HG03175 (cell line): ENCODE measurements at regions not wholly inside any gene's neighbourhood (a gene's known extent, or its start where the extent isn't known, plus 50 kb on each side); places are given as distances from the start of the nearest gene placed in this dataset.
"Not testable (repeated sequence)": the region's sequence is repeated elsewhere in the genome, so short reads cannot be mapped to it uniquely, and the experiment has no call there.

Experiments used
- ATAC-seq: cut with Tn5 transposase; IDR thresholded peaks from one replicate; pipeline ENCODE4 v1.9.1; 2021; ENCODE audit warnings: mild to moderate bottlenecking, moderate library complexity; ENCODE audit not compliant: unreplicated experiment

GRCh38 chr17:12195418-12195817 lies 174.7 kb downstream of the MAP2K4 start:
- no peak for ATAC-seq

DNA sequence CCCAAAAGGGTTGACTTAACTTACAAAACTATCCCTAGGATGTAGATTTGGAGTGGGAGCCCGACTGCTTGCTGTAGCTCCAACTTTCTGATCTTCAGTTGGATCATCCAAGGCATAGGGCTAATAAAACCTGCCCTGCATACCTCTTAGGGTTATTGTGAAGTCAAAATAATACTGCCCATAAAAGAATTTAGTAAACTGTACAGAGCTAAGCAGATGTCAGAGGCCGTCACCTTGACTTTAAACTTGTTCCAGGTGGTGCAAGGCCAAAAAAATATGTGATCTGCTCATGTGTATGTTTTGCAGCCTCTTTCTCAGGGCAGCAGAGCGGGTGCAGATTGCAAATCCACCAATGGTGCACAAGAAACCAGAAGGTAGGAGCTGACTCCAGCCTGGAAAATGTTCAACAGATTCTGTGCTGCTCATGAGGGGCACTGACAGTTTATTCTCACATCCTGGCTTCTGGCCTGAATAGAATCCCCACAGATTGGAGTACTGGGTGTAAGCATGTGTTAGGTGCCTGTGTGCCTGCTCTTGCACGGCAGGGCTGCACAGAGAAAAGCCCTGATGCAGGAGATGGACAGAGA lies 180.7 kb downstream of the MAP2K4 start:
- no peak for ATAC-seq

DNA sequence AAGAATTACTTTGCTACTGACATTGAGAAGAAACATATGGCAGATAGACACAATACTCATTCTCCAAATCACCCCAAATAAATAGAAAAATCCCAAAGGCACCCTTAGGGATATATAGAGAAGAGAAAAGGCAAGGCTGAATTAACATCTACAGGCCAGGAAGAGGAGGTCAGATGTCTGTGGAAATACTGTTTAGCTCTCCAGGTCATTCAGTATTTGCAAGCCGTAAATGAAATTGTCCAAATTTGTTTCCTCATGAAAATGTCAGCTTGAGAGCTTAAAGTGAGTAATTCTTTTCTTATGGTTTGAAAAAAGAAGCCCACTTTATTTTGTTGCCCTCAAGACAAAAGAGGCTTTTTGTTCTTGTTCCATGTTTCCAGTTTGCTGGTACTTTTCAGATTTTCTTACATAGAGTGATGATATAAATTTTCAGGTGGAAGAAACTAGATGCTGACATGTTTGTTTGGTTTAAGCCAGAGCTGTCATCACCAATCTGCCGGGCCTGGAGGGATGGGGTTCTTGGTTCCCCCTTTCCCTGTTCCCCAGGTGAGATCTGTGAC lies 189.0 kb downstream of the MAP2K4 start:
- no peak for ATAC-seq

- not testable (repeated sequence) for ATAC-seq
Observed at GRCh38 chr17:12220714-12221439, 200.2 kb downstream of the MAP2K4 start.

DNA sequence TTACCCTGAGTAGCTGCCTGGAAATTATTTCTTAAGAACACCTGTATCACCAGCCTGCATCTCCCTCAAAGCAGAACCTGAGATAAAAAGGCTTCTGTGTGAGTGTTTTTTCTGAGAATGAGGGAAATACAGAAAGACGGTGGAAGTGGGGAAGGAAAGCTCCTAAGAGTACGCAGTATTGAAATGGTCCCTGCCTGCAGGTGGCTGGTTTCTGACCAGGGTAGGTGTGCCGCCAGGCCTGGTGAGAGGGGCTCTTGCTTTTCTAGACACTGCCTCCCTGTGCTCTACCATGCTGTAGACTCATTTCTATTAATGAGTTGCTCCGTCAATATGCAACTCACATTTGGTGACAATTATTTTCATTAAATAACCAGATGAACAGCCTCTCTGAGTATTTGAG lies 201.7 kb downstream of the MAP2K4 start:
- no peak for ATAC-seq

DNA sequence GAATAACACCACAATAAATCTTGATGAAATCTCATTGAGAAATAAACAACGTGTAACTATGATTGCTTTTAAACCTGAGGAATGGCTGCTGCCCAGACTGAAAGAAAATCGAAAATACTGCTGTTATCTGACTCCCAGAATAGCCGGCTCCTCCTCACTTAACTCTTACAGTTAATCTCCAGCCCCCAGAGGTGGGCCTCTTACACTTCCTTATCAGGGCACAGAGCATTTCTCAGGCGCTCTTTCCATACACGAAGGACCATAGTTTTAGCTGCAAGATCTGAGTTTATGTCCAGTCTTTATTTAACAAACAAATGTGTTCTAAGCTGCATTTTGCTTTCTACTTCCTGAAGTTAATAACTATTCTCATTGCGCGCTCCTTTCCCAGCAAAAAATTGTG lies 206.9 kb downstream of the MAP2K4 start:
- no peak for ATAC-seq

- ATAC-seq: no peak
Observed at GRCh38 chr17:12229335-12229734, 208.7 kb downstream of the MAP2K4 start.

- ATAC-seq: no peak
Observed at GRCh38 chr17:12230481-12231354, 210.0 kb downstream of the MAP2K4 start.

DNA sequence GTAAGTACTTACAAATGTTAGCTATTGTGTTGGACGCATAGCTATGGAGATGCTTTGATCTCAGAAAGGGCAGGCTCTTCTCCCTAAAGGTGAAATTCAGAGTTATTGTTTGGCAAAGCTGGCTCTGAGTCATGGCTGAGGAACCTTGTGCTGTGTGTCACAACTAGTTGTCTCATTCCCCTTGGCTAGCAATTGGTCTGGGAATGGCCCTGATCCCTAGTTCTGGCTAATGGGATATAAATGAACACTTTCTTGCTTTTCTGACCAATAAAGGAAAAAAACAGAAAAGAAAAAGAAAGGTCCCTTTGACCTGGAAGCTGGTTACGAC lies 210.6 kb downstream of the MAP2K4 start:
- ATAC-seq: no peak

GRCh38 chr17:12239021-12239420 lies 218.3 kb downstream of the MAP2K4 start:
- not testable (repeated sequence) for ATAC-seq

DNA sequence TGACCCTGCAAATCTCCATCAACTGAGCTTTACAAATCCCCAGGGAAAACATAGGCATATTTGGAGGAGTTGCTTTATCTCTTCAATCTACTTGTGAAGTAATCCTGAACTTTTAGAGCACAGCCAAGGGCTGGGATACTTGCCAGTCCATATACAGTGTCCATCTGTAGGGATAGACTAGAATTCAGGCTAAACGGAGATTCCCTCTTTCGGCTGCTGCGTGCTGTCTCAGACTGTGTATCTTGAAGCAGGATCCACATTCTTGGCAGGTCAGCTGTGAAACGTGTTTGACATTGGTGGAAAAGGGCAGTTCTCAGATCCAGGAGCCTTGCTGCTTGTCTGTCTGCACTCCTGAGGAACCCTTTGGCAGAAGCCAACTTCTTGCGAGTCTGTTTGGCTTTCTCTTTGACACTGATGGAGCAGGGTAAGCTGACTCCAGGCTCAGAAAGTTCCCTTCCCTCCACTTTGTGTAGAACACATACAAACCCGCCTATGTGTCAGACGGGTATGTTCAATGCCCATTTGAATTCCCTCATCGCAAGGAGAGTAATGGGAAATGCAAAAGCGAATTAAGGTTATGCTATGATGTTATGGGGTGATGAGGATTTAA lies 221.8 kb downstream of the MAP2K4 start:
- no peak for ATAC-seq

DNA sequence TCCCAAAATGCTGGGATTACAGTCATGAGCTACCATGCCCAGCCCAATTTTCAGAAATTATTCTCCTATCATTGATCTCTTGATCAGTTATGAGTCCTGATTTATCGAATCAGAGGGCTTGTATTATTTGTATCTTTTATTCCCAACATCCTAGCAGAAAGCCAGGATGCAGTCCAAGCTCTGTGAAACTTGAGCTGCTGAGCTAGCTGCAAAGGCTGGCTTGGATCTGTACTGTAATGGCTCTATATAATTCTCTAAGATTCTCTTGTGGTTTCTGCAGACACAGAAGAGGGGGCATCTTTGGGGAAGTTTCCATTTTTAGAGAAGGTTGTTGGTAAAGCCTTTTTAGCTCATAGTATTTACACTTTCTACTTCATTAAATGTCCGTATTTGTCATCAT lies 227.1 kb downstream of the MAP2K4 start:
- ATAC-seq: no peak

- no peak for ATAC-seq
Observed at GRCh38 chr17:12250973-12251372, 230.3 kb downstream of the MAP2K4 start.

GRCh38 chr17:12252462-12252861 lies 231.8 kb downstream of the MAP2K4 start:
- ATAC-seq: no peak

DNA sequence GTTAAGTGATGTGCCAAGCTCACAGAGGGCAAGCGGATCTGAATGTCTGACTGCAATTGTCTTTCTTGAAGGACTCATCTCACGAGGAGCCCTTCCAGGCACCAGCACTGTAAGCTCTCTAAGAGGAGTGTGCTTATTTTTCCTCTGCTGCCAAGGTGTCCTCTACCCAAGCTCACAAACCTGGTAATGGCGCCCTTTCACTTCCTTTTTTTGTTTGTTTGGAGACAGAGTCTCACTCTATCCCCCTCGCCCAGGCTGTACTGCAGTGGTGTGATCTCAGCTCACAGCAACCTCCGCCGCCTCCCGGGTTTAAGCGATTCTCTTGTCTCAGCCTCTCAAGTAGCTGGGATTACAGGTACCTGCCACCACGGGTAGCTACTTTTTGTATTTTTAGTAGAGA lies 233.8 kb downstream of the MAP2K4 start:
- ATAC-seq: no peak

DNA sequence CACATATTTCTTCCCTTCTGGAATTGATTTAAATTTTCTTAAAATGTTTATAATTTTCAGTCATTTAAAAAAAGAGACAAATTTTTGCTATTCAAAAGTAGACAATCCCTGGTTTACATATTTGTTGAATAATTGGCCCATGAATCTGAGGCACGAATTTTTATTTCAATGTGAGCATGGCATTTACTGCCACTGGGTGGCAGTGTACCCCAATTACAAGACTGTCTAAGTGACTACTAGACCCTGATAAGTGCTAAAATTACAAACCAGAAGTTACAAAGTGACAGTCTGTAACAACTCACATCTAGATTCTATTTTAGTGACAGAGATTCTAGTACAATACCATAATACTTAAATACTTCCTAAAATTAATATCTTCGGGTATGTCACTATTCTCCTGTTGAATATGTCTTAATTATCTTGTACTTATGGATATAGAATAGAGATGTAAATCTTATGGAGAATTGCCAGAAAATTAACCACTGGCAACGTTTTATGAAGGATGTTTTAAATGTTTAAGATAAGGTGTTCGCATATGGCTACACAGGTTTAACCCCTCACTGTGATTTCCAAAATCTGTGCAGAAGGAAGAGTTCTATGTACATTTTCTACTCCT lies 235.8 kb downstream of the MAP2K4 start:
- peak; percentile 72 for ATAC-seq

DNA sequence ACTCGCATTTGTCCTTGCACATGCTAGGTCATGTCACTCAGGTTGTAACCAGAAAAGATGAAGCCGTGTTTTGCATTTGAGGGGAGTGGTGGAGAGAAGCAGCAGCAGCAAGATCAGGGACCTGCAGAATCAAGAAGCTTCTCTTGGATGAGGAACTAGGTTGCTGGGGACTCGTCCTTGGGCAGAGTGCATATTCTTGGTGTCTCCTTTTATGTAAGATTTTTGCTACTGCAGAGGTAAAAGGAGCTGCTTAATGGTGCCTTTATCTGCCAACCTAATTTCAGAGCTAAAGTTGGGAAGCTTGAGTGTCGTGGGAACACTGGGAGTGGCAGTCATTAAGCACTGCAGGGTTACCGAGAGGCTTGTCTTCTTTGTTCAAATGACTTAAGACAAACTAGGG lies 236.5 kb downstream of the MAP2K4 start:
- ATAC-seq: no peak

GRCh38 chr17:12261354-12261753 lies 240.7 kb downstream of the MAP2K4 start:
- no peak for ATAC-seq

DNA sequence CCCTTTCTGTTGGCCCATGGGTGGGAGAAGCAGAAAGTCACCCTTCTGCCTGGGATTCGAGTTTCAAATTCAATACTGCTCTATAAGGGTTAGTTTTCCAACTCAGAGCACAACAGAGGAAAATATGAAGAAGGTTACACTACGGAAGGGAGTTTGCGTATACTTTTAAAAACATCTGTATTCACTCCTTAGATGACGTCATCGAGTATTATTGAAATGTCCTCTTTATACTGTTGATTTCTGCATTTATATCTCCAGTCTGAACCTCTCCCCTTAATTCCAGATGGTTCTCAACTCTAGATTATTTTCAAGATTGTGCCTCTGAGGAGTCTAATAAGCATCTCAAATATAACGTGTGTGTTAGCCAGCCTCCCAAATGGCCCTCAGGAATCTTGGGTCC lies 249.1 kb downstream of the MAP2K4 start:
- no peak for ATAC-seq

GRCh38 chr17:12277827-12278226 lies 257.1 kb downstream of the MAP2K4 start:
- ATAC-seq: no peak

GRCh38 chr17:12282056-12282455 lies 261.4 kb downstream of the MAP2K4 start:
- ATAC-seq: no peak
